GM19397 (cell line): ENCODE measurements at regions not wholly inside any gene's neighbourhood (a gene's known extent, or its start where the extent isn't known, plus 50 kb on each side); places are given as distances from the start of the nearest gene placed in this dataset.

Experiments
- ATAC-seq: cut with Tn5 transposase; IDR thresholded peaks from one replicate; pipeline ENCODE4 v1.9.1; 2021; ENCODE audit warnings: mild to moderate bottlenecking, moderate library complexity; ENCODE audit not compliant: unreplicated experiment

- no peak for ATAC-seq
These were observed 162.5 kb downstream of the GASK1B start for GRCh38 chr4:158010361-158010760.

- ATAC-seq, result no peak
These were observed 164.1 kb downstream of the GASK1B start for GRCh38 chr4:158008551-158009218.

GRCh38 chr4:158007566-158007965 is 165.3 kb downstream of the GASK1B start:
- ATAC-seq, result no peak

GRCh38 chr4:158006990-158007389 is 165.8 kb downstream of the GASK1B start:
- ATAC-seq, result no peak

GRCh38 chr4:158005021-158005420 is 167.8 kb downstream of the GASK1B start:
- no peak for ATAC-seq

GRCh38 chr4:158004101-158004500 is 168.7 kb downstream of the GASK1B start:
- ATAC-seq, result no peak

GRCh38 chr4:158003212-158003611 is 169.6 kb downstream of the GASK1B start:
- ATAC-seq, result no peak

GRCh38 chr4:158002173-158002572 is 170.7 kb downstream of the GASK1B start:
- no peak for ATAC-seq

- no peak for ATAC-seq
These were observed 171.1 kb downstream of the GASK1B start for GRCh38 chr4:158001756-158002155.

- no peak for ATAC-seq
These were observed 173.1 kb downstream of the GASK1B start for GRCh38 chr4:157999723-158000122.

- no peak for ATAC-seq
These were observed 175.5 kb downstream of the GASK1B start for GRCh38 chr4:157997296-157997695.

GRCh38 chr4:157996061-157997028 is 176.5 kb downstream of the GASK1B start:
- ATAC-seq, result no peak

GRCh38 chr4:157994863-157995262 is 178.0 kb downstream of the GASK1B start:
- no peak for ATAC-seq

- no peak for ATAC-seq
These were observed 179.6 kb downstream of the GASK1B start for GRCh38 chr4:157992948-157993839.

- no peak for ATAC-seq
These were observed 180.7 kb downstream of the GASK1B start for GRCh38 chr4:157992038-157992705.

- no peak for ATAC-seq
These were observed 184.2 kb downstream of the GASK1B start for GRCh38 chr4:157988641-157989040.

- ATAC-seq, result no peak
These were observed 188.4 kb downstream of the GASK1B start for GRCh38 chr4:157984285-157984911.

- ATAC-seq, result no peak
These were observed 189.5 kb downstream of the GASK1B start for GRCh38 chr4:157983300-157983699.

- no peak for ATAC-seq
These were observed 192.7 kb downstream of the GASK1B start for GRCh38 chr4:157980158-157980557.
